HG03558 (cell line): ENCODE measurements at regions not wholly inside any gene's neighbourhood (a gene's known extent, or its start where the extent isn't known, plus 50 kb on each side); places are given as distances from the start of the nearest gene placed in this dataset.

ENCODE experiments used
- ATAC-seq: cut with Tn5 transposase; IDR thresholded peaks from one replicate; pipeline ENCODE4 v1.9.1; 2021; ENCODE audit warnings: moderate number of reproducible peaks; ENCODE audit not compliant: unreplicated experiment; ENCODE audit errors: extremely low read depth

DNA sequence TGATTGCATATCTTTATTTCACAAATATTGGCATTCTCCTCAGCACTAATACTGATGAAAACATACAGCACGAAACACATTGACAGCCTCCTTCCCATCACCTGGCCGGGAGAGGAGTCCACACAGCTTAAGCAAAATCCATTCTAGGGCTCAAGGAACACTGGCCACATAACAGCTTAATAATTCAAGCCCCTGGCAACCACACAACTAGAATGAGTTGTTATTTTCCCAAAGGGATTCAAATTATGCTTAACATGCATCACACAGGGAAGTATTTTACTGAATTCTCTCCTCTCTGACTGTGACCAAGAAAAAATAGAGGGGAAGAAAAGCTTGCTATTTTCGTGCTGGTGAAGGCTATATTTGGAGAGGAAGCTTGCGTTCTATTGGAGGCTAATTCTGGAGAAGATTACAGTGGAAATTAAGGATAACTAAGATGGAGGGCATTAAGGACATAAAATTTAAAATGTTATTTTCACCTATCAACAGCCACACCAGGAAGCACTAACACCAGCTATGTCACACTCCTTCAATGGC is 198.5 kb downstream of the ADGRG6 start:
- no peak for ATAC-seq

DNA sequence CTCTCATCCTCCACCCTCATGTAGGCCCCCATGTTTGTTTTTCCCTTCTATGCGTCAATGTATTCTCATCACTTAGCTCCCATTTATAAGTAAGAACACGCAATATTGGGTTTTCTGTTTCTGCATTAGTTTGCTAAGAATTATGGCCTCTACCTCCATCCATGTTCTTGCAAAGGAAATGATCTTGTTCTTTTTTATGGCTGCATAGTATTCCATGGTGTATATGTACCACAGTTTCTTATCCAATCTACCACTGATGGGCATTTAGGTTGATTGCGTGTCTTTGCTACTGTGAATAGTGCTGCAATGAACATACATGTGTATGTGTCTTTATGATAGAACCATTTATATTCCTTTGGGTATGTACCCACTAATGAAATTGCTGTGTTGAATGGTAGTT is 200.0 kb downstream of the ADGRG6 start:
- no peak for ATAC-seq

DNA sequence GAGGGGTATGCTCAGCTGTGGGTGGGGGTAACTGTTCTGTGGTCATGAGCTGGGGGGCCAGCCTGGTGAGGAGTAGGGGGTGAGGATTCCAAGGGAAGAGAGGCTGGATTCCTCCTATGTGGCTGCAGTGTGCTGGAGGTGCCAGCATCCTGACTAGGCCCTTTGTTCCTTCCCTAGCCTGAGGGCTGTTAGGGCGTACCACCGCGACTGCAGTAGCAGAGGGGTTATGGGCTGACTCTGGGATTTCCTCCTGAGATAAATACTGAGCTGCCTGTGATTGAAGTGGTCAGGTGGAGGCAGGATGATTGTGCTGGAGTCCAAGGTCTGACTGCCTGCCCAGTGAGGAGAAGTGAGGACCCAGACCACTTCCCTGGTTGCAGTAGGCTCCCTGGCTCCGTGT is 205.3 kb downstream of the ADGRG6 start:
- ATAC-seq, result no peak

DNA sequence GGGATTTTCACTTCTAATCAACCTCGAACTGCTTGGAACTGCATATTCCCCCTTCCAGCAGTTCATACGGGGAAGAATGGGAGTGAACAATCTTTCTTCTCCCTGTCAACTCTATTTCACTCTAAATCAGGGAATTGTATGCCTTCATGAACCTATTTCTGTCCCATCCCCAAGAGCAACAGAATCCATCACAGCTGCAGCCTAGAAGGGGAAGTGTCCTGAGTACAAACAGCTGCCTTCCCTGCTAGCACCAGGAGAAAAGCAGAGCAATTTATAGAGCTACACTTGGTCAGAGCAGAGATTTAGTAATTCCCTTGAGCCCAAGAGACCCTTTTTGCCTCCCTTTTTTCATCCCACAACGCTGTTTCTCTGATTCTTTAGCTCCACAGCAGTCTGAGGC is 208.4 kb downstream of the ADGRG6 start:
- no peak for ATAC-seq

DNA sequence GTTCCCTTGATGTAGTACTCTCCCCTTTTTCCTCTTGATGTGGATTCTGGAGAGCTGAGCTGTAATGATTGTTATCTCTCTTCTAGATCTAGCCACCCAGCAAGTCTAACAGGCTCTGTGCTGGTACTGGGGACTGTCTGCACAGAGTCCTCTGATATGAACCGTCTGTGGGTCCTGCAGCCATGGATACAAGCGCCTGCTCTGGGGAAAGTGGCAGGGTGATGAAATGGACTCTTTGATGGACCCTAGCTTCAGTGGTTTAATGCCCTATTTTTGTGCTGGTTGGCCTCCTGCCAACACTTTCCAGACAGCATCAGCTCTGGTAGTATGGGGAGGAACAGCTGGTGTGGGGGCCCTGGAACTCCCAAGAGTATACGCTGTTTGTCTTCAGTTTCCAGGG is 216.3 kb downstream of the ADGRG6 start:
- no peak for ATAC-seq

DNA sequence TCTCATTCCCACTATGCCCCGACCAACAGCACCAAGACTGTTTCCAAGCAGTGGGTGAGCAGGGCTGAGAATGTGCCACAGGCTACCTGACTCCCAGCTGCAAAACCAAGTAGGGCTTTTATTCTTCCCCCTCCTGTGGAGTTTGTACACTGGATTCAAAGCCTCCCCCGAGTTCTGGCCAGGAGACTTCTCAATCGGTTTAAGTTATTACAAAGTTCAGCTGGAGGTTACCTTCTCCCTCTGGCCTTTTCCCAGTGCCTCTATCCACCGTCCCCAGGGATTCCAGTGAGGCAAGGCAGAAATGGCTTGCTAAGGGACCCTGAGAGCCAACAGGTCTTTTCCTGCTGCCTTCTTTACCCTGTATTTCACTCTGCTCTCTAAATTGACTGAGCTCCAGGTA is 217.0 kb downstream of the ADGRG6 start:
- ATAC-seq, result no peak

DNA sequence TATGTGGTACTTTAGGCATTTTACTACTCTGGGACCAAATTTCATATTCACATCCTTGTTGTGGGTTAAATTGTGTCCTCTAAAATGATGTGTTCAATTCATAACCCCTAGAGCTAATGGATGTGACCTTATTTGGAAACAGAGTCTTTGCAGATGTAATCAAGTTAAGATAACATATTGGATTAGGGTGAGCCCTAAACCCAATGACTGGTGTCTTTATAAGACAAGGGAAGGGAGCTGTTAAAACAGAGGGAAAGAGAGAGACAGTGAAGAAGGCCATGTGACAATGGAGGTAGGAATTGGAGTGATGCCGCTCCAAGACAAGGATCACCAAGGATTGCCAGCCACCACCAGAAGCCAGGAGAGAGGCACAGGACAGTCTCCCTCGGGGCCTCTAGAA is 220.0 kb downstream of the ADGRG6 start:
- no peak for ATAC-seq

DNA sequence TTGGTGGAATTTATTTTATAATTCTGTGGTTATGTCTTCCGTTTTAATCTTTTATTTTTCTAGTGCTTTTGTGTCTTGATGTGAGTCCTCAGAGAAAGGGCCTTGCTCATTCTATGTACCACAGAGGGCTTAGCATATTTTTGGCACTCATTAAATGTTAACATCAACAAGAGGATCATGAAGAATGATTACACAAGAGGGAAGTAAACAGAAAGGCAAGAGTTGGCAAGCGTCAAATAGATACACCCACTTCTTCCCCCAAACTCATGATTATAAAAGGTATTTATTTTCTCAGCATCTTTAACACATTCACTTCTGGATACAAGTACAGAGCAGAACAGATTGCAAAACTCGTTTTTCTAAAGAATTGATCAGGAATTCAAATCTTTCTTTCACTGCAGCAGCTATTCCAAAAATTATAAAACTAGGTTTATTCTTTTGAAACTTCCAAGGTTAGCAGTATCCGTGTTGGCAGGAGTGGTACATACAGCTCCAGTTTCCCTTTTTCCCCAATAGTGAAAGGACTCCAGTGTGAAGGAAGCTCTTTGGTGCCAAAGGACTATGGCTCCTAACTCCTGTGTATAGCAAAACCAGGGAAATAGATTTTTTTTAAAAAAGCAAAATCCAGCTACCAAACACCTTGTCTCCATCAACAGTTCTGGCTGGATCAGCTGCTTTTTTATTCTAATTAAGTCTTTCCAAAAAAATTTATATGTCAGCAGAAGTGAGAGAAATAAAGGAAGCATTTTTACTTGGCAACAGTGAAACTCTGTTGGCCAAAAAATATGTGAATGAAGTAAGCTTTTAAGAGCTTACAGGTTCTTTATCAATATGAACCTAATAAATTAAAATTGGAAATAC is 221.9 kb downstream of the ADGRG6 start:
- no peak for ATAC-seq

DNA sequence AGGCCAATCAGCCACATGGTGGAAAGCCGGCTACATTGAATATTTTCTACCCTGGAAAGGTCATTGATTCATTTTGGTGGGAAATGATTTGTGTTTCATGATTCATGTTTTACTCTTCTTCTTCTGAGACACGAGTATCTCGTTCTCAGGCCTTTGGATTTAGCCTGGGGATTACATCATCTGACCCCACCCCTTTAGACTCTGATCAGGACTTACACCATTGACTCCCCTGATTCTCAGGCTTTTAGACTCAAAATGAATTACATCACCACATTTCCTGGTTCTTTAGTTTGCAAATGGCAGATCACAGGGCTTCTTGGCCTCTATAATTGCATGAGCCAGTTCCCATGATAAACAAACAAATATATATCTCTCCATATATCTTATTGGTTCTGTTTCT is 228.8 kb downstream of the ADGRG6 start:
- ATAC-seq, result no peak

DNA sequence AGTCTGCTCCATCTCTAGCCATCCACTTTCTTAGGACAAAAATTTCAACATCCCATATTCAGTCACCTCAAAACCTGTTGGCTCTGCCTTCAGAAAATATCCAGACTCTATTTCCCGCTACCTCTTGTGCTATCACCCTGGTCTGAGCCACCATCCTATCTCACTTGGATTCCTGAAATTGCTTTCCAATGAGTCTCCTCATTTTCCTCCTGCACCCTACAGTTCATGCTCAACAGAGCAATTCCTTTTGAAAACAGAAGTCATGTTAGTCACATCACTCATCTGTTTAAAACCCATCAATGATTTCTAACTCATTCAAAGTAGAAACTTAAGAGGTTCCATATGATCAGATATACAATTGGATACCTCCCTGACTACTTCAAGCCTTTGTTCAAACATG is 229.9 kb downstream of the ADGRG6 start:
- no peak for ATAC-seq

DNA sequence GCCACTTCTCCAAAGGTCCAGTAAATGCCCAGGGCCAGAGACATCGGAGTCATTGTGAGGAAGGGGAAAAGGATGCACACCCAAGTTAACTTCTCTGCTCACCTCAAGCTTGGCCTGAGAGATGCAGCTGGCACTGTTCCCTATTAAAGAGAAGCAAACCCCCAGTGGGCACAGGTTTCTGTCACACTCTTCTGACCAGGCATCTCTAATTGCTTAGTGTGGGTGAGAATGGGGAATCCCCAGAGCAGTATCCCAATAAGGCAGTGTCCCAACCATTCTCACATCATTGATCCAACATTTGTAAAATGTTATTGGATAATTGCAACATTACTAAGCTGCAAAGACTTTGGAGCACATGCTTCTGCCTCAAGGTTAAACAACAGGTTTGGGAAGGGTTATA is 232.3 kb downstream of the ADGRG6 start:
- no peak for ATAC-seq

DNA sequence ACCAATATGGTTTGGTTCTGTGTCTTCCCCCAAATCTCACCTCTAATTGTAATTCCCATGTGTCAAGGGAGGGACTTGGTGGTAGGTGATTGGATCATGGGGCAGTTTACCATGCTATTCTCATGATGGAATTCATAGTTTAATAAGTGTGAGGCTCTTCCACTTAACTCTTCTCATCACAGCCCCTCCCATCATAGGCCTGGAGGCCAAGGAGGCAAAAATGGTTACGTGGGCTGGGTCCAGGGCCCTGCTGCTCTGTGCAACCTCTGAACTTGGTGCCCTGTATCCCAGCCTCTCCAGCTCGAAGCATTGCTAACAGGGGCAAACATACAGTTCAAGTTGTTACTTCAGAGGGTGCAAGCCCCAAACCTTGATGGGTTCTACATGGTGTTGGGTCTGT is 232.7 kb downstream of the ADGRG6 start:
- ATAC-seq, result no peak

DNA sequence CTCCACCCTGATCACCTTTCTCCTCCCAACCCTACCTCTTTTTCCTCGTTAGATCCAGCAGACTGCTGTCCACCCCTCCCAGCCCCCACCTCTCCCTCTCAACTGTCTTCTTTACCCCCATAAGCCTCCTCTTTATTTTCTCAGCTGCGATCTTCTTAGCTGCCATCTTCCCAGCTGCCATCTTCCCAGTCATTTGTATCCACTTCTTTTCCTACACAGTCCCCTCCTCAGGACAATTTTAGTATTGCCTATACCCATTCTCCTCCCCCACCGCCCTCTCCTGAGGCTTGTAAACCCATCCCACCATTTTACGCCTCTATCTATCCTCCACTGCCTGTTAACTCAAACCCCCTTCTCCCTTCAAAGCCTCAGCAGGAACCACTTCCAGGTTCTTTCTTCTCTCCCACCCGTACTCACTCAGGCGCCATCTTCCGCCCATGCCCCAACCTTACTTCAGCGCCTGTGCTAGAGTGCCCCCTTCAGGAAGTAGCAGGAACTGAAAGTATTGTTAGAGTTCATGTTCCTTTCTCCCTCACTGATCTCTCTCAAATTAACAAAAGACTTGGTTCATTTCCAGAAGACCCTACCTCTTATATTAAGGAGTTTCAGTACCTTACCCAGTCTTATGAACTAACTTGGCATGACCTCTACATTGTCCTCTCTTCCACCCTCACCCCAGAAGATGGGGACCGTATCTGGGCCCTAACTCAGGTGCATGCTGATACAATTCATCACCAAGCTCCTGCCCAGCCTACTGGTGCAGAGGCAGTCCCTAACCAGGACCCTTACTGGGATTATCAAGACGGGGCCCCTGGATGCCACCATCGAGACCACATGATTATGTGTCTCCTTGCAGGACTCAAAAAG is 236.0 kb downstream of the ADGRG6 start:
- no peak for ATAC-seq

DNA sequence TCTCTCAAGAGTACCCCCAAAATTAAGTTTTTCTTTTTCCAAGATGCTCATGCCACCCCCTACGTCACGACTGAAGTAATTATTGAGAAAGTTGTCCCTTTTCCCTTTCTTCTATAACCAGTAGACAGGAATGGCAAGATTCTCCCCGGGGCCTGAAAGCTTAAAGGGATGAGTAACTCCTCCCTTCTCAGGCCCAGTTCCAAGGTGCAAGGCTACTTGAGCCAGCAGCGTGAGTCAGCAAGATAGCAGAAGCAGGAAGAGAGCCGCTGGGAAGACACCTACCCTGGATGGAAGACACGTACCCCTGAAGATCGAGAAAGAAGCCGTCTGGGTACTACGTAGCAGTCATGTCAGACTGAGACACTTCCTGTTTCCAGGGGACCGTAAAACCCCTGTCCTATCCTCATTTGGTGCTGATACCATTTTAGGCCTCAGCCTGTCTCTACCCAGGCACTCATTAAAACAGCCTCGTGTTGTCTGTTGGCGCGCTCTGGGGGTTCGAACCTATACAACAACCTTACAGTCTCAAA is 241.0 kb downstream of the ADGRG6 start:
- no peak for ATAC-seq

DNA sequence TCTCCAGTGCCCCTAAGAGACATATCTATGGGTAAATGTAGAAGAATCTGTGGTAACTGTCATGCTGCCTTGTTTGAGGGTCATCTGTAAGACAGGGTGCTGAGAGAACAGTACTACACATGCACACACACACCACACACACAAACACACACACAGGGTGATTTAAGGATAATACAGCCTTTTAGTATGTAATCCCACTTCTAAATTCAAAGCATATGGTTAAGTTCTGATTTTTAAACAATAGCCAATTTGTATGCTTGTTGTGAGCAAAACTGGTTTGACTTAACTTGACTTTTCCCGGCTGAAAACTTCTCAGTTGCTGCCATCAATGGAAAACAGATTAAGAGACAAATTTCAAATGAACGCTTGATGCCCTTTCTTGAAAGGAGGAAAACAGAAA is 241.8 kb downstream of the ADGRG6 start:
- ATAC-seq, result no peak

DNA sequence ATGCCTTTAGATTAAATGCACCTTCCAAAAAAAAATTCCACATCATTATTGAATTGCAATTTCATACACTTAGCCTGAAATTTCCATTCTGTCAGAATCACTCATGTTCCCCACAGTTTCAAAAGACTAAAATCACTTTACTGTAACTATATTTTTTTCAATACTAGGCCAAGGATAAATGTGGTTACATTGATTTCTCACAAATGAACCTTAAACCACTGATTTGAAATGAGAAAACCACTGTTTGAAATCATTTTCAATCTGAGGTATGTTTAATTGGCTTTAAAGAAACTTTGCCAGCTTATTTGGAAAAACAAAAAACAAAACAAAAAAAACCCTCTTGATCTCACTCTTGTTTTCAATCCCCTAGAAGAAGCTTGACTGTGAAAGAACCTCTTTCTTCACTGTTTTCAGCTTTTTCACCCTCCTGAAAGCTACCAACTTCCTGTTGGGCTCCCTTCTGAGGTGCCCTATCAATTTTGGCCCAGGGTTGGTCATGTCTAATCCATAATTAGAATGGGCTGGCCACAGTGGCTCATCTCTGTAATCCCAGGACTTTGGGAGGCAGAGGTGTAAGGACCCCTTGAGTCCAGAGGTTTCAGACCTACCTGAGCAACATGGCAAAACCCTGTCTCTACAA is 242.5 kb downstream of the ADGRG6 start:
- no peak for ATAC-seq

DNA sequence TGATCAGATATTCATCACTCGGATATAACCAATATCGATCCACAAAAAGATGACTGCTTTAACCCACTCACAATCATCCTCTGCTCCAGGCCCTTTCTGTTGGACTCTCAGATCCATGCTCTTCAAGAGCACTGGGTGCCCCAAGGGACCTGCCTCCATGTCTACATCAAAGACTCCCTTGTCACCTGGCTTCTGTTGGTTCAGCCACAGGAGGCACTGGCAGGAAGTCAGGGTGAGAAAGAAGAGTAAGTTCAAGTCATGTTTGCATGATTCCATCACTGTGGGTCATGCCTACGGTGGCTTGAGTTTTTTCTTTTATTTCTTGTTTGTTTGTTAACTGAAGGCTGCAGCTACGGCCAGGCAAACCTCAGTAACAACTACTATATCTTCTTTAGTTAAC is 243.3 kb downstream of the ADGRG6 start:
- ATAC-seq, result no peak

DNA sequence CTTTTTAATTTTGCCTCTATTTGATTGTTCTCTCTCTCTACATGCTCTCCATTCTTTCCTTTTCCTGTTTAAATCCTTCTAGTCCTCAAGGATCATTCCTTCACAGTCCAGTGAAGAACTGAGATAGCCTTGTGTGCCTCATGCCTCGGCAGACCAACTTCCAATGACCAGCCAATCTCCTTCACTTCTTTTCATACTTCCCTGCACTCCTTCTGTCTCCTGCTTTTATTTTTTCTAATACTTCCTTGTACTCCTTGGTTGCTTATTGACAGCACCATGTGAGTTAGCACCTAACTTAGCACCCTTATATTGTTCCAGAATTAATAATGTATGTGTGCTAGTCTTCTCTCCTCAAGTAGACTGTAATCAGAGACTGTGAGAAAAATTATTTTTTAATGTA is 246.8 kb downstream of the ADGRG6 start:
- no peak for ATAC-seq

DNA sequence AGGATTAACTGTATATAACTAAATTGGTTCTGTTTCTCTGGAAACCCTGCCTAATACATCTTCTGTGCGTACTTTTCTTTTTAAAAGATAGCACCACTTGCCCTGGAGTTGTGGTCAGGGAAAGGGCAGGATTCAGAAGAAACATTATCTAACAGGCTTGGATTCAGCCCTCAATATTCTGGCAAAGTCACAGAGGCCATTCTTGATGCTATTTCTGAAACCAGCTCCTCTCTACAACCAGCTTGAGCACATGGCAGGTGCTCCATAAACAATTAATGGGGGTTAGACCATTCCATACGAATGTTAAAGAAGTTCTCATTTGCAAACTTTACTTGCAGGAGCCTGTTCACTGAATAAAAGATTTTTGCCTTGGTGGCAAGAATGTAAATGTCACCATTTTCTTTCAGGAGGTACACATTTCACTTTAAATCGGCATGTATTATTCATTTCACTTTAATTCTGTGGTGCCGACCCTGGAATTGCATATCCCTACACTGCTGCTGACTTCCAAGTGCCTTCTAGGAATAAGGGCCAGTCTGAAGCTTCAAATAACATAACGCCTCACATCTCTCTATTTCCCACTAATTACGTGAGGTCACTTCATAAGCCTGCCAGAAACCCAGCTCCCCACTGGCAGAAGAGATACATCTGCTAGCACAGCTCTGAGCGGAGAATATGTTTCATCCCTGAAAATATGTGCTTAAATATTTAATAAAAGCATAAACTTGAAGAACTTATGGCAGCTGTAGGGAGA is 248.7 kb downstream of the ADGRG6 start:
- no peak for ATAC-seq

DNA sequence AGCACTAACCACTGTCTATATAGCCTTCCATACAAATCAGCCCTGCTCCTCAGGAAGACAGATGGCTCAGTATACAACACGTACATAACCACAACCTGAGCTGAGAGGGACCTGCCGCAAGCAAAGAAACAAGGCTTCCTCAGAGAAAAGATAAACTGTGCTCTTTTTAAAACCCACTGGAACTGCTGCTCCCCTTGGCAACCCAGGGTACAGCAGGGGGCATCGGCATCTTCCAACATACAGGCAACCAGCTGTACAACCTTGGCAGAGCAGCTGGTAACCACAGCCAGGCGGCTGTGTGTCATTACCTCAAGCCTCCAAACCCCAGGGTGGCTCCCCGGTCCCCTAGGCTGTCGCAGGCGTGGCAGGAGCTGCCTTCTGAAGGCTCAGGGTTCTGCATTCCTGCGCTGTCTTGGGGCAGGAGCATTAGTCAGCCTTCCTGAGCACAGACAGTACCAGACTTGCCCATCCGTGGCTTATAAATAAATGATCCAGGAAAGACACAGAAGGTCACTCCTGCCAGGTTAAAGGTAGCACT is 249.5 kb downstream of the ADGRG6 start:
- no peak for ATAC-seq
